ENCODE measurements at regions not wholly inside any gene's neighbourhood (a gene's known extent, or its start where the extent isn't known, plus 50 kb on each side); places are given as distances from the start of the nearest gene placed in this dataset.

DNA sequence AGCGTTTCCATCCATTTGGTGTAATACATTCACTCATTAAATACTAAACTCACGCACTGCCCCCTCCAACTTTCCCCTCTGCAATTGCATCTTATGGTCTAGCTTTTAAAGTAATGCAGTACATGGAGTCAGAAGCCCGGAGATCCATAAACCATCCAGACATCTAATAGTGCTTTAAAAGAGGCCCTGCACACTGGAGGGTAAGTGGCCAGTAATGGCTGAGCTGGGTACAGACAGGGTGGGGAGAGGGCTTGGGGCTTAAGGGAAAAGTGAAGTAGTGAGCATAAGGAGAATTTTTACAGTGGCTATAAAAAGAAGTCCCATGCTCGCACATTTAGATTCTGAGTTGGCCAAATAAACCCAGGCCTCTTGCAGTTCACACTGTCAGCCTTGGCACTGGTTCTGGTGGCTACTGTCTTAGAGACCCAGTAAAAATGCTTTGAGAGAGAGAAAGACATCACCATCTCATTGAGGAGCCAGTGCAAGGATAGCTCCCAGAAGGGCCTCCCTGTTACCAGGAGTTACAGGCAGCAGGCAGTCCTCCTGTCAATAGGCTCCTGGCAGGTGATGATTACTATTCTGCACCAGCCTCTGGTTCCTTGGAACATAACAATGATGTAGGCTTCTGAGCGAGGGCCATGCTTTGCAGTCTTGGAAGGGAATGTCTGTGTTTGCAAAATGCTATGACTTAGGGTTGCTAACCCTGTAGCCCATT is 112.6 kb upstream of the NEO1 start:
- no peaks in the 10 kb centered on the region for H3K36me3 ChIP-seq
- intact Hi-C loops (cut with DNase I), result no loop called here
- no peaks in the 10 kb centered on the region for H3K9me3 ChIP-seq
- TF ChIP-seq POLR2A (IDR thresholded peaks at IDR 0.05) (no peak), POLR2AphosphoS5 (IDR thresholded peaks at IDR 0.05; ENCODE audit: insufficient read depth in 1 of 2, low read depth in 1 of 2) (no peak)
- TF ChIP-seq, protein P1, sequence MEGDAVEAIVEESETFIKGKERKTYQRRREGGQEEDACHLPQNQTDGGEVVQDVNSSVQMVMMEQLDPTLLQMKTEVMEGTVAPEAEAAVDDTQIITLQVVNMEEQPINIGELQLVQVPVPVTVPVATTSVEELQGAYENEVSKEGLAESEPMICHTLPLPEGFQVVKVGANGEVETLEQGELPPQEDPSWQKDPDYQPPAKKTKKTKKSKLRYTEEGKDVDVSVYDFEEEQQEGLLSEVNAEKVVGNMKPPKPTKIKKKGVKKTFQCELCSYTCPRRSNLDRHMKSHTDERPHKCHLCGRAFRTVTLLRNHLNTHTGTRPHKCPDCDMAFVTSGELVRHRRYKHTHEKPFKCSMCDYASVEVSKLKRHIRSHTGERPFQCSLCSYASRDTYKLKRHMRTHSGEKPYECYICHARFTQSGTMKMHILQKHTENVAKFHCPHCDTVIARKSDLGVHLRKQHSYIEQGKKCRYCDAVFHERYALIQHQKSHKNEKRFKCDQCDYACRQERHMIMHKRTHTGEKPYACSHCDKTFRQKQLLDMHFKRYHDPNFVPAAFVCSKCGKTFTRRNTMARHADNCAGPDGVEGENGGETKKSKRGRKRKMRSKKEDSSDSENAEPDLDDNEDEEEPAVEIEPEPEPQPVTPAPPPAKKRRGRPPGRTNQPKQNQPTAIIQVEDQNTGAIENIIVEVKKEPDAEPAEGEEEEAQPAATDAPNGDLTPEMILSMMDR (IDR thresholded peaks at IDR 0.05), result no peak
- peak; percentile 12 to 22 for DNase-seq (ENCODE audit: extremely low spot score in 2 of 2)
- H3K4me1 ChIP-seq, result no peaks in the 10 kb centered on the region
- no peak overlapping the region for H3K27ac ChIP-seq
- H3K27me3 ChIP-seq, result no peaks in the 10 kb centered on the region
- H3K4me3 ChIP-seq, result no peak overlapping the region

GRCh38 chr15:72936691-72937679 is 115.3 kb upstream of the NEO1 start:
- Histone ChIP-seq H3K4me1 (no peaks in the 10 kb centered on the region), H3K9me3 (no peaks in the 10 kb centered on the region), H3K27me3 (no peaks in the 10 kb centered on the region), H3K36me3 (no peaks in the 10 kb centered on the region), H3K4me3 (no peak overlapping the region), H3K27ac (no peak overlapping the region)
- DNase-seq (ENCODE audit: extremely low spot score in 2 of 2), result peak; percentile 11 to 90
- TF ChIP-seq POLR2A (IDR thresholded peaks at IDR 0.05), result no peak
- intact Hi-C loops (cut with DNase I), result no loop called here

DNA sequence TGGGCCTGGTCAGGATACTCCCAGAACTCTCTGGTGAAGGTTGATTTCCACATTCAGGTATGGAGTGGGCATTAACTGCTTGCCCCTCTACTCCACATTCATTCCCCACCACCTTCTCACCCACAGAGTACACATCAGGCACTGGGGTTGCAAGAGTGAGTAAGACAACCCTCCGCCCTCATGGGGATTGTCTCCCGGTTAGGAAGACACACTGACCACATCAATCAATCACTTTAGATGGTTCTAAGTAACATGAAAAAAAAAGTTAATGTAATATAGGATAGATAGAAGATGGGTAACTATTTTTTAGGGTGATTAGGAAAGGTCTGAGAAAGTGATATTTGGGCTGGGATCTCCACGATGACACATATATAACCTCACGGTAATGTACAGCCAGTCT is 116.0 kb upstream of the NEO1 start:
- no peaks in the 10 kb centered on the region for H3K4me1 ChIP-seq
- H3K9me3 ChIP-seq, result no peaks in the 10 kb centered on the region
- peak in 1 of 2 donors; percentile 8 for DNase-seq (ENCODE audit: extremely low spot score in 2 of 2)
- intact Hi-C loops (cut with DNase I), result no loop called here
- no peaks in the 10 kb centered on the region for H3K27me3 ChIP-seq
- TF ChIP-seq POLR2AphosphoS5 (IDR thresholded peaks at IDR 0.05; ENCODE audit: insufficient read depth in 1 of 2, low read depth in 1 of 2), result no peak
- TF ChIP-seq, protein P1 (IDR thresholded peaks at IDR 0.05), result no peak
- no peak overlapping the region for H3K4me3 ChIP-seq
- no peak overlapping the region for H3K27ac ChIP-seq
- H3K36me3 ChIP-seq, result no peaks in the 10 kb centered on the region

DNA sequence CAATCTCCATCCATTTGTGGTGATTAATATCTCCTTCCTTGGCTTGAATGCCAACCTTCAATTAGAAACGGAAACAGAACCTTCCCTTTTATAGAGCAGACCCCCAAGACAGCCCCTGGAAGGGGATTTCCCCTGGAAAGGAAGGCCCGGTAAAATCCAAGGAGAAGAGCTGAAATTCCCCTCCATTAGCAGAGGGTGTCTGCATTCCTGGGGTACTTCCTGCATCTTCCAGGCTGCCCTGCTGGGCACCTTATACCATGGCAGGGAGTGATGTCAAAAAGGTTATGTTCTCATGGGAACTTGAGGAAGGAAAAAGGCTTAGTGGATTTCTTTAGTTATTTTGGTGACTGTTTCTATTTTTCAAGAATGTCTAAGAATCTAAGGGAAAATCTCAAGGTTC is 116.7 kb upstream of the NEO1 start:
- Histone ChIP-seq H3K4me3 (no peak overlapping the region), H3K27ac (no peak overlapping the region), H3K36me3 (no peaks in the 10 kb centered on the region), H3K27me3 (no peaks in the 10 kb centered on the region), H3K4me1 (no peaks in the 10 kb centered on the region), H3K9me3 (no peaks in the 10 kb centered on the region)
- intact Hi-C loops (cut with DNase I), result no loop called here
- DNase-seq (ENCODE audit: extremely low spot score in 2 of 2), result peak in 1 of 2 donors; percentile 16
- TF ChIP-seq POLR2AphosphoS5 (IDR thresholded peaks at IDR 0.05; ENCODE audit: insufficient read depth in 1 of 2, low read depth in 1 of 2) (no peak), POLR2A (IDR thresholded peaks at IDR 0.05) (no peak)
- TF ChIP-seq, protein P1 (IDR thresholded peaks at IDR 0.05), result no peak

DNA sequence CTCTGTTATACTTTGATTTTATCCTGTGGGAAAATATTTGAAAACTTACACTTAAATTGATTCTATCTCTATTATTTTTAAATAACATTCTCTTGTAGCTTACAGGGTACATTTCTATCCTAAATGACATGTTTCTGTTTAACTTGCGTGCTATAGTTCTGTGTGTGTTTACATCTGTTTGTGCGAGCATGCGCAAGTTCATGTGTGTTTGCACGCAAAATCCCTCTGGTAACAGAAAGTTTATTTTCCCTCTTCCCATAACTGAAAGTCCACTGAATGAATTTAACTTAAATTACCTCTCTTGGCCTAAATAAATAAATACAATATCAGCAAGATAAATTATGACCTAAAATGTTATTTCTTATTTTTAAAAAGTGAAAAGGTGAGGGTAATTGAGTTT is 117.3 kb upstream of the NEO1 start:
- TF ChIP-seq POLR2AphosphoS5 (IDR thresholded peaks at IDR 0.05; ENCODE audit: insufficient read depth in 1 of 2, low read depth in 1 of 2), result no peak
- DNase-seq (ENCODE audit: extremely low spot score in 2 of 2), result no peak
- intact Hi-C loops (cut with DNase I), result no loop called here
- Histone ChIP-seq H3K9me3 (no peaks in the 10 kb centered on the region), H3K4me3 (no peak overlapping the region), H3K27me3 (no peaks in the 10 kb centered on the region), H3K27ac (no peak overlapping the region), H3K36me3 (no peaks in the 10 kb centered on the region), H3K4me1 (no peaks in the 10 kb centered on the region)
